ENCODE measurements at regions not wholly inside any gene's neighbourhood (a gene's known extent, or its start where the extent isn't known, plus 50 kb on each side); places are given as distances from the start of the nearest gene placed in this dataset.
"Not testable (repeated sequence)": the region's sequence is repeated elsewhere in the genome, so short reads cannot be mapped to it uniquely, and the experiment has no call there.

GRCh38 chr6:68575765-68576439 is 59.2 kb upstream of the ADGRB3 start:
- DNase-seq (ENCODE audit: low spot score): peak; percentile 11

- DNase-seq (ENCODE audit: low spot score): no peak
These were observed 62.1 kb upstream of the ADGRB3 start for GRCh38 chr6:68572975-68573374.

GRCh38 chr6:68572525-68572924 is 62.6 kb upstream of the ADGRB3 start:
- peak; percentile 21 for DNase-seq (ENCODE audit: low spot score)

- no peak for DNase-seq (ENCODE audit: low spot score)
These were observed 75.4 kb upstream of the ADGRB3 start for GRCh38 chr6:68559716-68560115.

- DNase-seq (ENCODE audit: low spot score): no peak
These were observed 76.0 kb upstream of the ADGRB3 start for GRCh38 chr6:68559070-68559469.

- DNase-seq (ENCODE audit: low spot score): no peak
These were observed 88.5 kb upstream of the ADGRB3 start for GRCh38 chr6:68546620-68547019.

GRCh38 chr6:68544450-68544849 is 90.6 kb upstream of the ADGRB3 start:
- DNase-seq (ENCODE audit: low spot score): no peak

GRCh38 chr6:68533339-68533795 is 101.7 kb upstream of the ADGRB3 start:
- DNase-seq (ENCODE audit: low spot score): no peak

- DNase-seq (ENCODE audit: low spot score): no peak
These were observed 107.4 kb upstream of the ADGRB3 start for GRCh38 chr6:68527691-68528090.

GRCh38 chr6:68506911-68507310 is 128.2 kb upstream of the ADGRB3 start:
- DNase-seq (ENCODE audit: low spot score): no peak

GRCh38 chr6:68502946-68503345 is 132.1 kb upstream of the ADGRB3 start:
- DNase-seq (ENCODE audit: low spot score): no peak

- DNase-seq (ENCODE audit: low spot score): no peak
These were observed 137.2 kb upstream of the ADGRB3 start for GRCh38 chr6:68497927-68498326.

GRCh38 chr6:68494880-68495279 is 140.2 kb upstream of the ADGRB3 start:
- DNase-seq (ENCODE audit: low spot score): not testable (repeated sequence)

- no peak for DNase-seq (ENCODE audit: low spot score)
These were observed 158.5 kb upstream of the ADGRB3 start for GRCh38 chr6:68476611-68477010.

- peak; percentile 11 for DNase-seq (ENCODE audit: low spot score)
These were observed 161.5 kb upstream of the ADGRB3 start for GRCh38 chr6:68473433-68474210.

GRCh38 chr6:68468244-68468884 is 166.7 kb upstream of the ADGRB3 start:
- no peak for DNase-seq (ENCODE audit: low spot score)

GRCh38 chr6:68458447-68458846 is 176.6 kb upstream of the ADGRB3 start:
- DNase-seq (ENCODE audit: low spot score): no peak

- DNase-seq (ENCODE audit: low spot score): no peak
These were observed 188.0 kb upstream of the ADGRB3 start for GRCh38 chr6:68447112-68447511.

- DNase-seq (ENCODE audit: low spot score): no peak
These were observed 189.2 kb upstream of the ADGRB3 start for GRCh38 chr6:68445926-68446325.

GRCh38 chr6:68443704-68444103 is 191.4 kb upstream of the ADGRB3 start:
- DNase-seq (ENCODE audit: low spot score): no peak

GRCh38 chr6:68427630-68428029 is 207.5 kb upstream of the ADGRB3 start:
- DNase-seq (ENCODE audit: low spot score): peak; percentile 21

- DNase-seq (ENCODE audit: low spot score): no peak
These were observed 225.1 kb upstream of the ADGRB3 start for GRCh38 chr6:68410021-68410420.

- DNase-seq (ENCODE audit: low spot score): no peak
These were observed 234.7 kb upstream of the ADGRB3 start for GRCh38 chr6:68400396-68400795.
